Stimulated activated CD8-positive, alpha-beta memory T cell treated with anti-CD3 and anti-CD28 coated beads, Interleukin-2, amount 100 ng/mL, for 48 hours (primary cell): ENCODE measurements at regions not wholly inside any gene's neighbourhood (a gene's known extent, or its start where the extent isn't known, plus 50 kb on each side); places are given as distances from the start of the nearest gene placed in this dataset.

Source experiments
- DNase-seq, 2 donors: peaks; one replicate each; pipeline ENCODE4 v3.0.0-alpha.2; 2020; ENCODE audit warnings: low read depth in 2 of 2

DNA sequence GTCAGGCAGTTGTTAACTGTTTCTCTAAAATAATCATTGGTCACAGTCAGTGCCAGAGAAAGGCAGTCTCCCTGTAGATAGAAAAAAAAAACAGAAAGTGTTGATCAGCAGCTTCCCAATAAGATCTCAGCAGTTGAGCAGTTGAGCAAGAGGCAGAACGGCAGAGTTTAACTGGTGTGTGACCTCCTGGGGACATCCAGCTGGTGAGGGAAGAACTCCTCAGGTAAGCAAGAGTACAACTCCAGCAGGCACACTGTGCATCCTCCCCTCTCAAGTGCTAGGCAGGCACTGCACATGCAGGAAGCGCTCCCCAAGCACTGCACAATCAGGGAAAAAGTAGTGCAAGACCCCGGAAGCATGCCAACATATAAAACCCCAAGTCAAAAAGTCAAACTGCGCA, 1287.2 kb downstream of the NSUN3 start:
- no peak for DNase-seq

DNA sequence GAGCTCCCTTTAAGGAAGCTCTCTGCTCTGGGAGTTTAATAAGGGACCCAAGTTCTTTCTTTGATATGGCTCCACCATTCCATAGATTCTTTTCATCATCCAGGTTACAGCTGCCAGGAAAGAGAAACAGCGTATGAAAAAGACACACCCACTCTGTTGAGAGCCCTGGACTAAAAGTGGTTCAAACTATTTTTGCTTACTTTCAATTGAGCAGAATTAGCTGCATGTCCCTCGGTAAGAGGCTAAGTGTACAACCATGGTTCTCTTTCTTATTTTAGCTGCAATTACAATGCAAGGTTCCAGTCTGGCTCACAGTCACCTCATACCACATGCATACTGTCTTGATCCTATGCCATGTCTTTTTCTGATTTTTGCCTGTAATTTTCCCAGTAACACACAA, 1288.3 kb downstream of the NSUN3 start:
- no peak for DNase-seq

DNA sequence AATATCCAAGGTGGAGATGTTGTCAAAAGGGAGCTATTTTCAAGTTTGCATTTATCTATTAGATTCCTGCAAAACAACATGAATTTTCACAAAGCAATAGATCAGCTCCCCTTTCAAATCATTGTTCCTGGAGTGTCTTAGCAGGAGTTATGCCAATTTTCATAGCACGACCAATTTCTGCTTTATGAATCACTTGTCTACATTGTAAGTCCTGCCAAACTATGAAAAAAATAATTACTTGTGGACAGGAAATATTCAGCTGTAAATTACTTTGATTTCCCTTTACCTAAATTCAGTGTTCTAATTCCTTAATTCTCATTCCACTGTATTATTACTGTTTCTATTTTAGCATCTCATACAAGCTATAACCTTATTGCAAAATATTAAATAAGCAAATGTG, 1289.6 kb downstream of the NSUN3 start:
- DNase-seq, result no peak

DNA sequence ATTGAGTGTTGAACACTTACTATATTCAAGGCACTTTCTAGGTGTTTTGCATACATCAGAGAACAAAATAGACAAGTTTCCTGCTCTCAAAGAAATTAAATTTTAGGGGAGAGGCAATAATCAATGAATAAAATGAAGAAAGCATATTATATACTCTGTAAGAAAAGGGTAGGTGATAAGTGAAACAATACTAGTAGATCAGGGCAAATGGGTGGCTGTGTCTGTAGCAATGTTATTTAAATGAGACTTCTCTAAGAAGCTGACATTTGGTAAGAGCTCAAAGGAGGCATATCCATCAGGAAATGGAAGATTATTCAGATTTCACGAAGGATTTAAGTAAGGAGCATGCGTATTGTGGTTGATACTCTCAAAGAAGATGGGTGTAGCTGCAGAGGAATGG, 1291.6 kb downstream of the NSUN3 start:
- DNase-seq, result no peak

DNA sequence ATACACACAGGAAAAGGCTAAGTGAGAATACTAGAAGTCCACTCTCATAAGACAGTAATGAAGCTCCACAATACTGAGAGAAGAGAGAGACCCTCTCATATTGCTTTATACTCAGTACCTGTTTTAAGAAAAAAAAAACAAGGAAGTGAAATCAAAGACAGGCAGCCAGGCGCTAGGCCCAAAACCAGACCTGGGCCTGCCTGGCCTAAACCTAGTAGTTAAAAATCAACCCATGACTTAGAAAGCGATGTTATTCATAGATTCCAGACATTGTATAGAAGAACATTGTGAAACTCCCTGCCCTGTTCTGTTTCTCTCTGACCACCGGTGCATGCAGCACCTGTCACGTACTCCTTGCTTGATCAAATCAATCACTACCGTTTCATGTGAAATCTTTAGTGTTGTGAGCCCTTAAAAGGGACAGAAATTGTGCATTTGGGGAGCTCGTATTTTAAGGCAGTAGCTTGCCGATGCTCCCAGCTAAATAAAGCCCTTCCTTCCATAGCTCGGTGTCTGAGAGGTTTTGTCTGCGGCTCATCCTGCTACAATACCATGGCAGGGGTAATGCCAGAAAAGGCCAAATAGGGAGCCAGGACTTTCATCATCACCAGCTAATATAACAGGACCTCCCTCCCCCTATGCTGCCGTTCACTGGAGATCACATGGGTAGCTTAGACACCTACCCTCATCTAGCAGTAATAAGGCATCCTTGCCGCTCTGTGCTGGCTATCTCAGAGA, 1294.1 kb downstream of the NSUN3 start:
- DNase-seq, result no peak

DNA sequence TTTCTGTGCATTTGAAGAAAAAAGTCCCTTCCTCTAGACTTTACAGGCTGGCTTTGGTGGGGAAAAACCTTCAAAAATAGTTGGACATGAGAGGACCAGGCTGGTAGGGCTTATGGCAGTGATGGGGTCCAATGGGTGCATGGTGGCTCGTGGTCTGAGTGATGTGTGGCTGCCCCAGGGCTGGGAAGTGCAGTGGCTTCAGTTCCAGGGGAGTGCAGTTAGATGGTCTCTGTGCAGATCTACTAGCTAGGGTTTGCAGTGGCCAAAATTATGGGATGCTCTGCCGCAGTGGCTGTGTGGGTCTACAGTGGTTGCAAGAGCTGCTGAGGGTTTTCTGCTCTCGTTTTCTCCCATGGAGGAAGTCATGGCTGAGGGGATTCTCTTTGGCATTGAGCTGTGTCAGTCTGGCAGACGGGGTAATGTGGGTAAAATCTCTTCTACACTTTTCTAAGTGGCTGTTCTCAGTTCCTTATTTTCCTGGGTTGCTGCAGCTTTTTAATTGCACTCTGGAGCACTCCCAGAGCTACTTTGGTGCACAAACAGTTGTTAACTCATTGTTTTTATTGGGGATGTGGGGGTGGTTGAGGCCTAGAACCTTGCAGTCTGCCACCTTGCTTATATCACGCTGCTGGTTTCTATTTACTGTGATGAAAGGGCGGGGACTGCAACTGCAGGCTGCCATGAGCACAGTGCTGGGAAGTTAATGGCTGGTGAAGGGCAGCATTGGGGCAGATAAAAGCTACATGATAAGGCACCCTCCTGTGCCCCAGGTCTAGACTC, 1324.6 kb downstream of the NSUN3 start:
- DNase-seq, result no peak

DNA sequence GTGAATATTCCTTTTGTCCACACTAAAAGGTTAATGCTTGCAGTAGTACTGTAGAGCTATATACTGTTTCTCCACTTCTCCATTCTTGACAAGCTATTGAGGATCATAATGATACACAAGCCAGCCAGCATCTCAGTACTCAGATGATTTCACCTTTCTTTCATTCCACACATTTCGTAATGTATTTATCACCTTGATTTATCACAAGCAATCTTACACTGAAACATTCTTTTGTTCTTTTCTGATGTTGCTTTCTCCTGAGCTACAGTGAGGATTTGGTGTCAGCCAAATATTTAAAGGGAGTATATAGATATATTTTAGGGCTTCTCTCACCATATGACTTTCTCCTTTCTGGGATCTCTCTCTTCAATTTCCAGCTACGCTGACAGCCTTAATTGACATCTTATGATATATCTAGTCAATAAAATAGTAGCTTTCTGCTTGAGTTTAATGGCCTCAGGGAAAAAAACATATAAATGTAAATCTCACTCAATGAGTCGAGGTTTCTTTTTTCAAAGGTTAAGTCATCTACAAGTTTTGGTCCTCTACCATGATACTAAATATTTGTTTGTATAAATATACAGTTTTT, 1327.0 kb downstream of the NSUN3 start:
- no peak for DNase-seq

DNA sequence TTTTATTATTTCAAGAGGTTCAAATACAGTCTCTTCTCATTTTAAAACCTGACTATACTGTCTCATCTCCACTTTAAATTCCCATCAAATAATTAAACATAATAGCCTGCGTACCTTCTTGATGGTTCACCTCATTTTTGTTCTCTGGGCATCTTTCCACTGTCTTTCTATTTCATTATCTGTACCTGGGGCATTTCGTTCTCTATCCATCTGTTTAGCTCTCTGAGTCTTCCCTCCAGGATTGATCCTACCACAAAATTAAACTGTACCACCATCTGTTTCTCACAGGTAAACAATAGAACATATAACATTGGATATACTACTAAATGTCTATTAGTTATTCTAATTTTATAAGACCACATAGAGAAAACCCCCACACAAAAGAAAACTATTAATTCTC, 1331.4 kb downstream of the NSUN3 start:
- no peak for DNase-seq

DNA sequence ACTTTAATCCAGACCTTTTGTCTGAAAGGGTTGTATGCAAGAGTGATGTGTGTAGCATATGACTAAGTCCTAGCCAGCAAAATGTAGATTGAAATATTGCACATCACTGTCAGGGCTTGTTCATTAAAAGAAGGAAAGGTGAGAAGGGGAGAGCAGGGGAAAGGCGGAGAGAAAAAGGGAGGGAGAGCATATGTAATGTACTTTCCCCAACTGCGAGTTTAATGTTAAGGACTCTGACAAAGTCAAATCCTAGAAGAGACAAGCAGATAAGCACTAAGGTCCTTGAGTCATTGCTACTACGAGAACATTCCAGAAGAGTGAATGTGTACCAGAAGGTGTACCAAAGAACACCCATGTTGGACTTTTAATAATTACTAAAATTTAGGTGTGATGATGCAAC, 1336.7 kb downstream of the NSUN3 start:
- DNase-seq, result no peak

DNA sequence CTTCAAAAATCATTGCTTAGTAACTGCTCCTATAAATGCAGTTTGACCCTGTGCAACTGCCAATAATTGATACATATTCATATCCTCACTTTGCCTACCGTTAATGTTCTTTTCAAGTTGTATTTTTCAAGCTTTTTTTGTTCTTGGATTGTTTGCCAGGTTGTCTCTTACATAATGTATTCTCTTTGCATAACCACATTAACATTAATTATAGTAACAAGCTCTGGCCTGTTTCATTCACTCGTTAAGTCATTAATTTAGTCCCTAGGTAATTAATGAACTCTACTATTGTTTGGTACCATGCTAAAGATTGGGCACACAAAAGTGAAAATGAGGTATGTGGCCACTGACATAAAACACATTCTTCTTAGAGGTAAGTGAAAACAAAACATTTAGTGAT, 1338.8 kb downstream of the NSUN3 start:
- no peak for DNase-seq

DNA sequence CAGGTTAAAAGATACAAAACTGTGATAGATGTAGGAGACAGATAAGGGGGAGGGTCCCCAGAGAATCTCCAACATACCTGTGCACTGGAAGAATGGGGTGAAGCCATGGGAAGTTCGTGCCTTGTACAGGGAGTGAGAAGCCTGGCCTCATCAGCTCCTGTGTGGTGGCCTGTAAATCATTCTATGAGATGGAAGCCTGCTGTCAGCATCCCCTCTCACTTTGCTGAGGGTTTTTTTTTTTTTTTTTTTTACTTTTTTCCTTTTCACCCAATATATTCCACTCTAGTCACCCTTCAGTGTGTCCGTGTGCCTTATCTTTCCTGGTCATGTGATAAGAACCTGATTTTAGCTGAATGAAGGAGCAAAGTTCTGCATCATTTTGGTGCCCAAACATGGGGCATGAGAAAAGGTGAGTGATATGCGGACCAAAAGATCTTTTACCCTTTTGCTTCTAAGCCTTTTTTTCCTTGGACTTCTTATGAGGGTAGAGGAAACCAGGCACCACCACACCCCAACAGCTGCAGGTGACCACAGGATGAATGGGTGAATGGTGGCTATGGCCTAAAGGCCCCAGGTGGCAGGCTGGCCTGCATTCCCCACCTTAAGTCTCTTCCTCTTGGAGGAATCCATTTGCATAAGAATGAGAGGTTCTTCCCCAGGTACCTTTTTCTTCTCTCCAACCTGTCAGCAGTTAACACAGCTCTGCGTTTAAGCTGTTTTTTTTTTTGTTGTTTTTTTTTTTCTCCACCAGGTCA, 1345.0 kb downstream of the NSUN3 start:
- no peak for DNase-seq

DNA sequence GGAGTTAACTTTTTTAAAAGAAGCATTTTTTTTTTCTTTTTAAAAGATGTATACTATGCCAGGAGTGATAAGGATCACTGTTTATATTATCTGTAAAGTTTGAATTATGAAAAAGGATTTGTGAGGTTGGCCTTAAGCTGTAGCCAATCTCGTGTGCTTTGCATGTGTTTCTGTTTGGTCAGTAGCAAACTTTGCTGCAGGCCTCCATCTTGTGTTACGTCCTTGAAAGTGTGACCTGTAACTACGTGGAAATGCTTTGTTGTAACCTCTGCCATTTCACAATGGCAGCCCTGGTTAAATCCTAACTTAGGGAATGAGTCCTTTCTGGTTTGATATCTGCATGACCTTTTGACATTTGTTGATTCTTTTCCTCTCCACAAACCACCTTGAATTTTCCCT, 1345.6 kb downstream of the NSUN3 start:
- DNase-seq, result no peak

DNA sequence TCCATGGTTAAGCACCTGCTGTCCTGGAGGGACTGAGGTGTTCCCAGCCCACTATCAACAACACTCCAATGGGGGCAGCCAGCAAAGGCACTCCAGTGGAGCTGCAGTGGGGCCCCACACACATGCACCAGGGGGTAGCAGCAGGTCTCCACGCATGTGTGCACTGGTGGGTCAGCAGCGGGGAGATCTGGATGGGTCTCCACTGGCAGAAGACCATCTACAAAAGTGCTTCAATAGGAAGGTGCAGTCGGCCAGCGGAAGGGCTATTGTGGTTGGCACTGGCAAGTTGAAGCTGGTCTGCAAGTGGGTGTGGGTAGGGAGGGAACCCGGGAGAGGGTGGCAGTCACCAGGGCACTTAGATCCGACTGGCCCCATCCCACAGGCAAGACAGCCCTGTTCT, 1355.4 kb downstream of the NSUN3 start:
- no peak for DNase-seq

DNA sequence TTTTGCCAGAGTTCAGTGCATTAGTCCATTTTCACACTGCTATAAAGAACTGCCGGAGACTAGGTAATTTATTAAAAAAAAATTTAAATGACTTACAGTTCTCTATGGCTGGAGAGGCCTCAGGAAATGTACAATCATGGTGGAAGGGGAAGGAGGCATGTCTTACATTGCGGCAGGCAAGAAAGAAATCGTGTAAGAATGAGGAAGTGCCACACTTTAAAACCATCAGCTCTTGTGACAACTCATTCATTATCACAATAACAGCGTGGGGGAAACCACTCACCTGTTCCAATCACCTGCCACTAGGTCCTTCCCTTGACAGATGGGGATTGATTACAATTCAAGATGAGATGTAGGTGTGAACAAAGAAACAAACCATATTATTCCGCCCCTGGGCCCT, 1361.4 kb downstream of the NSUN3 start:
- no peak for DNase-seq

DNA sequence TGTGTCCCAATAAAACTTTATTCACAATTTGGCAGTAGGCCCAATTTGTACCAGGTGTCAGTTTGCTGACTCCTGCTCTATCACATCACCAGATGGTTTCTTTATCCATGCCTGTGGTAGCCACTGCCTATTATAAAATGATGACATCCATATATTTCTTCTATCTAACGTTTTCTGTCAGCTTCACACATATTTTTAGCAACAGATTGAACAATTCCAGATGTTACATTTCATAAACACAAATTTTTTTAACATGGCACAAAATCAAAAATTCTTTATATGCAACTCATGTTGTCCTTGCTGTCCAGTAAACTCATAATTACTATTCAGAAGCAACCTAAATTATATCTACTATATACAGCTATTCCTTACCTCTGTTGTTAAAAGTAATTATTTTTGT, 1371.6 kb downstream of the NSUN3 start:
- DNase-seq, result no peak

DNA sequence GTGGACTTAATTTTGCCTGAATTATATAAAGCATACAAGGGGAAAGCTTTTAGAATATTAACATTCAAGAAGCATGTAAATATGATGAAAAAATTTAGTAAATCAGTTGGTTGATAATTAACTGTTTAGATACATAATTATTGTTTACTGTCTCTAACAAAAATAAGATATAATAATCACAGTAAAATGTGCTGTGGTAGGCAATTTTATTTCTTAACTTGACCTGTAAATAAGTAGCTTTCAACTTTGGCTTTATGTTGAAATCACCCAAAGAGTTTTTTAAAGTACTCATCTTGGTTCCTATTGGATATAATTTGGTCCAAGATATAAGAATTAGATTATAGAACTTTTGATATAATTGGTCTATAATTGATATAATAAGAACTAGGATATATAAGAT, 1374.5 kb downstream of the NSUN3 start:
- DNase-seq, result no peak

DNA sequence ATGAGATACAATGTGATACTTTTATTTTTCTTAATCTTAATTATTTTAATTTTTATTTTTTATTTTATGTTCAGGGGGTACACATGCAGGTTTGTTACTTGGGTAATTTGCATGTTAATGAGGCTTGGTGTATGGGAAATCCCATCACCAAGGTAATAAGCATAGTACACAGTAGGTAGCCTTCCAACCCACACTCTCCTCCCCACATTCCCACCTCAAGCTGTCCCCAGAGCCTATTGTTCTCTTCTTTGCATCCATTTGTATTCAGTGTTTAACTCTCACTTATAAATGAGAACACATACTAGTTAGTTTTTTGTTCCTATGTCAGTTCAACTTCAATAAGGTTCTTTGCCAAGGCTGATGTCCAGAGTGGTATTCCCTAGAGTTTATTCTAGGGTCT, 1375.4 kb downstream of the NSUN3 start:
- no peak for DNase-seq

DNA sequence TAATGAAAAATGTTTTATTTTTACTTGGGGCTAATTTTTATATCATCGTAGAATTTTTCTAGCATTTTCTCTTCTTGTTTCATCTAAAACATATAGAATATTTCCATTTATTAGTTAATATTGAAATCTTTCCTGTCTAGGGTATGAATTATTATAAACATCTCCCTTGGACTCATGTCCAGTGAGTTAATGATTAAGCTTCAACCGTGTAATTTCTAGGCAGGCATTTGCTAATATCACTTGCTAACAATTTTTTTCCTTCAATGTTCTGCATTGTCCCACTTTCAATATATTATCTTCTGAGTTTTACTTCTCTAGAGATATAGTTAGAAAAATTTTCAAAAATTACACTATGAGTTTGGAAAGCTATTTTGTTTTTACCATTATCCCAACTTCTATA, 1371.6 kb upstream of the EPHA6 start:
- DNase-seq, result no peak

DNA sequence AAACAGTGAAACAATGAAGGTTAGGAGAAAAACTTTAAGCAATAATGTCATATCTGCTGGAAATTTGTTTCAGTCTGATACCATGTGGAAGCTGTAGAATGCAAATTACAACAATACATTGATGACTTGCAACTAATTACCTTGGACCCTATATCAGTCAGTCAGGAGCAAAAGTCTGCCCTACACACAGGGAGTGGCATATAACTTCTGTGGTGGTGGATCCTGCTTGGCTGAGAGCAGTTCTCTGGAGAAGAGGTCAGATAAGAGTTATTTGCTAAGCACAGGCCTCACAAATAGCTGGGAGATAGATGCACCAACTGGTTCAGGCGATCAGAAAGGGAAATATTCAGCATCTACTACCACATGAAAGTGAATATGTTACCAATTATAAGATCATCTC, 1364.6 kb upstream of the EPHA6 start:
- no peak for DNase-seq

DNA sequence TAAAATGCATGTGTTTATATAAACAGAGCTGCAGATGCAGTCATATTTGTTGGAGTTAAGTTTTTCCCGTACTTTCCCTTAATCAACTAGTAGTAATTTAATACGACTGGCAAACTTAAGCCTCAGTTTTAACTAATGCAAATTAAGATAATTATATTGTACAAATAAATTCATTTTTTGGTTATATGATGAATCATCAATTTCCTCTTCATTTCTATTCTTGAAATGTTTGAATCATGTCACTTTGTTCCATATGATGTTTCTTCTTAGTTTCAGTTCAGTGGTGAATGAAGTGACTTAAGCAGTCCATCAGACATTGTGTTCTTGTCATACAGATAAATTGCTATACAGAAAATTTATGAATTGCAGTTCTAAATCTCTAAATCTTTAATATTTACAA, 1361.2 kb upstream of the EPHA6 start:
- no peak for DNase-seq

DNA sequence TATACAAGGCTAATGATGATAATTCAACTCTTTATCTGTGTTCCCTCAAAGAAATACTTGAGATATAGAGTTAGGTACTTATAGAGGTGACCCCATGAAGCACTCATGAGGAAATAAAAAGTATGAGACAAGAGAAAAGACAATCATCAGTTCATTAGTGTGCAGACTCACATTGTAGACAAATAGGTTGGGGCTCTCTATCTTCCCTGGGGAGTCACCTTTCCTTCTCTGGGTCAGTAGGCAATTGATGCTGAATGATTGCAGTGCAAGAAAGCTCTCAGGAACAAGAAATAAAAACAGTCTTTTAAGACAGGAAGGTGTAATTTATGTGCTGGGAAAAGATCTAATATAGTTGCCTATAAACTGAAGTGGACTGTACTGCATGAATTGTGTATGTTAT, 1357.6 kb upstream of the EPHA6 start:
- DNase-seq, result no peak

DNA sequence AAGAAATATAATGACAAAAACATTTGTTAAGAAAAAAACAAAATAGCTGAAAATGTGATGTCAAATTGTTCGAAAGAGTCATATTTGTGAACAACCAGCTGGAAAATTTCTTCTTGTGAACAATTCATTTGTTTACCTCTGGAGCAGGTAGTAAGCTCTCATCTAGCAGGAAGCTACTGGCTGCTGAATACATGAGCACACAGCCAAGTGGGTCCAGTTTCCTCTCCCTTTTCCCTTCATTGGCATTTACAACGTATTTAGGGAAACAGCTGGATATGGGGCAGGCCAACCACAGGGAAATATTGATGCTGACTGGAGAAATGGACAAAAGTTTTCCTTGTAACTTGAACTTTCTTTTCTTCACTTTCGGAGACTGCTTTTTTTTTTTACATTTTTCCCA, 1354.7 kb upstream of the EPHA6 start:
- no peak for DNase-seq

DNA sequence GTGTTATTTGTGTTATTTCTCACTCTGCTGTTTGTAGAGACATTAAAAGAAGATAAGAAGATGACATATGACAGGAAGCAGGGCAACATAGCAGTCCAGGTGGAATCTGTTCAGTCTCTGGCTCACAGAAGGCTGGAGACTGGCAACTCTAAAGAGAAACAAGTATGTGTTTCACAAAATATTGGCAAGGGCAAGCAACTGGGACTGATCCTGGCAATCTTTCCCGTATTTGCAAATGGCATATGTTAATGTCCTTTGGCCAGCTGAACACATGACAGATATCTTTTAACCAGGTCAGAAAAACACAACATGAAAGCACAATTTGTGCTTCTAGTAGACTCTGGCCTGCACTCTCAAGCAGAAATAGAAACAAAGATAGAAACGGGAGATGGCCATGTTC, 1354.1 kb upstream of the EPHA6 start:
- DNase-seq, result no peak
